Mucosa of gallbladder (tissue), 1 donor: ENCODE measurements at regions not wholly inside any gene's neighbourhood (a gene's known extent, or its start where the extent isn't known, plus 50 kb on each side); places are given as distances from the start of the nearest gene placed in this dataset.

Experiments used
- DNase-seq: peaks from one replicate; pipeline ENCODE4 v3.0.0-alpha.2; 2020; ENCODE audit warnings: low spot score
- donor health status: DM: no; HTN: no; CAD: no.

DNA sequence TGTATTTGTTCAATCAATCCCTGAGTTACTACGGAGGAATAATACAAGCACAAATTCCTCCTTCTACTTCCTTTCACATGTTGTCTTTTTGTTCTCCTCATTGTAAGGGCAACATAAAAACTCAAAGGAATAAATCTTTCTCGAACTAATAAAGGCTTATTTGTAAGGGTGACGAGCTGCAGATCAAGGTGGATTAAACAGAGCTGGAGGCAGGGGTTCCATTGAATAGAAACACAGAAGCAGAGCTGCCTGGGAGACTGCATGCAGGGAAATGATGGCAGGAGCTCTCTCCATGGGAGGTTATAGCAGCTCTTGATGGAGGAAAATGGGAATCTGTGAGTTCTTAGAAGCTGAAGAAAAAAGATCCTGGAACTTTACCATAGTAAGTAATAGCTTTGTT is 160.2 kb downstream of the CYYR1 start:
- no peak for DNase-seq

DNA sequence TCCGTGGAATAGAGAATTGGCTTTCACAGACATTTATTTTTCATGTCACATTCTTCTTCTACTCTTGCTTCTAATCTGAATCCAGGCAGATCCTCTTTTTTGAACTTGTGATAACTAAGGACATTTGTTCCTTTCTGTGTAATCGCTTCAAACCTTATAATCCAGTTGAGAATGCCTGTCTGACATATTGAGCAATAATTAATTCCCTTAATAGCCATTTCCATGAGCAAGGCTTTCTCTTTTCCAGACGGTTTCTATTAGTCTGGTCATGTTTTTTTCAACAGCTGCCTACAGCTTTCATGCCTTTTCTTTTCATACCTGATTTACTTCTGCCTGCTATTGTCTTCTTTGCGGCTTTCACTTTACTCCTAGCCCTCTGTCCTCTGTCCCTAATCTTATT is 163.4 kb downstream of the CYYR1 start:
- DNase-seq = no peak

DNA sequence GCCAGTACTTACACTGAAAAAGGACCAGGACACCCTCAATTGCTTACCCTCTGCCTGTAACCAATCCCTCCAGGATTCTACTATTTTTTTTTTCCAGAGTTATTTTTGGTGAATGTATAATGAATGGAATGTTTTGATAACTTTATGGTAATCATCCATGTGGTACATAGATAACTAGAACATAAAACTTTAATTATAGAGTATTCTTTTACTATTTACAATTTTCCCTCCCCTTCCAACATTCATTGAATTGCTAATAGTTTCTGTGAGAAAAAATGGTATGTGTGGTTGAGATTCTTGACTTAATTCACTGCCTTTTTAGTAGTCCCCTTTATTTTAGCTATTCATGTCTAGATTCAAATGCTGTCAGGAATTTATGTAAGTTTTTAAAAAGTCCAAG is 164.6 kb downstream of the CYYR1 start:
- DNase-seq = no peak

DNA sequence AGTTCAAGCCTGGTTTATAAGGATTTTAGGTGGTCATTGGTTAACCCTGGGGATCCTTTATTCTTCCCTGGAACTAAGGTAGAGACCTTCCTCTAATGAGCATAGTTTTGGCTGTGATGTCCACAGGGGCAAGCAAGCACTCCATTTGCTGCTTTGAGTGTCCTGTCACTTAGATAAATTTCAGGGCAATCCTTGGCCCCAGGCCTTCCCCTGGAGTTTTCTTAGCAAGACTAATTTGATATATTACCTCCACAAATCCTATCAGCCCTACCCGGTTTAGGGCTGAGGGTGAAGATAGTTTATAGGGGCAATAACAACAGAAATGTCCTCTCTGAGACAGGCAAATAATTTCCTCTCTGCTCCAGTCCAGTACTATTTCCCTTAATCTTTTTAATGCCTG is 166.6 kb downstream of the CYYR1 start:
- DNase-seq = no peak

DNA sequence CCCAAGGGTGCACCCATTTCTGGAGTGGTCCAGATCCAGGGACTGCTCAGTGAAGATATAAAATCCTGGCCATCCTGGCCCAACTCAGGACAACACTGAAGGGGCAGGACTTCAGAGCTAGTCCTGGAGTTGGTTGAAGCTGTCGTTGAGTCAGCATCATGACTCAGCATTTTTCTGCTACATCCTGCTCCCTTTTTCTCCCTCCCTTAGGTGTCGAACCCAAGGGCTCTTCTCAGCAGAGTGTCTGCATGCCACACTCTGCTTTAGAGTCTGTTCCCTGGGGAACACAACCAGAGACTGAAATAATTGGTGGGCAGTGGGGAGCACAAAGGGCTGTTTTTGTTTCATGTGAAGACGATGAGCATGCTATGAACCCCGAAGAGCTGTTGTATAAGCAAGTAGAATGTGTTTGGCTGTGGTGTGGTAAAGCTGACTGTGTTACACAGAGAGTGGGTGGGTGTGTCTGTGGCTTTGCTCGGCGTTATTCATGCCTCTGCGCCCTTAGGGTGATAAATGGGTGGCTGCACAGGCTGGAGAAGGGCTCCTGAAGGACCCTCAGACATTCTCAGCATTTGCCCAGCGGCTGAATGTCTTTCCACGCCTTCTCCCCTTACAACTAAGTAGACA is 167.2 kb downstream of the CYYR1 start:
- no peak for DNase-seq

DNA sequence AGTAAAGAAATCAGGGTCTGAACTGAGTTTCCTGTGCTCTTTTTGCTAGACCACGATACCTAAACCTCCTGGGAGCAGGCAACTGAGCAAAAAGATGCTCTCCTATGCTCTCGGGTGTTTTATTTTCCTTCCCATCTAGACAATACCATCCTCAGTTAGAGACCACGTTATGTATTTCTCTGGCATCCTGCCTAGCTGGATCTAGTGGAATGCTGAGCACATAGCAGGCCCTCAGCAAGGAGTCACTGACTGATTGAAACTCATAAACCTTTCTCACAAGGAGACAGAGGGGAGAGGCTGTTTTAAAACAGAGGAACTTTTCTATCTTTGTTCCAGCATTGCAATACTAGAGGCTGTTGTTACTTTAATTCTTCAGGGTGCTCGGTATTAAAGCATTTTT is 168.0 kb downstream of the CYYR1 start:
- no peak for DNase-seq

DNA sequence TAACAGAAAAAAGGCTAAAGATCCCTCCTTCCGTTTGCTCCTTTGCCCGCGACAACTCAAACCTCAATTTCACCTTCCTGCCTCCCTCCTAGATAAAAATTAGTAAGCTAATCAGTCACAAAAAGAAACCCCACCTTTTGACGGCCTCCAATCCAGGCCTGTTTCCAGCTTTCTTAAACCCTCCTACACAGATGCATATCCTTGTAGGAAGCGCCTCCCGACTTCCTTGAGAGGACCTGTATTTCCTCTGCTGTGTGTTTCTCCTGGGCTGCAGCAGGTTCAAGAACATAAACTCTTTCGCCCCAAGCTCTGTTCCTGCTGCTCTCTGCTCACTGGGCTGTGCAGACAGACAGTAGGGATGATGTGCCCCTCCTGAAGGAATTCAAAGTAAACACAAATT is 168.8 kb downstream of the CYYR1 start:
- no peak for DNase-seq

DNA sequence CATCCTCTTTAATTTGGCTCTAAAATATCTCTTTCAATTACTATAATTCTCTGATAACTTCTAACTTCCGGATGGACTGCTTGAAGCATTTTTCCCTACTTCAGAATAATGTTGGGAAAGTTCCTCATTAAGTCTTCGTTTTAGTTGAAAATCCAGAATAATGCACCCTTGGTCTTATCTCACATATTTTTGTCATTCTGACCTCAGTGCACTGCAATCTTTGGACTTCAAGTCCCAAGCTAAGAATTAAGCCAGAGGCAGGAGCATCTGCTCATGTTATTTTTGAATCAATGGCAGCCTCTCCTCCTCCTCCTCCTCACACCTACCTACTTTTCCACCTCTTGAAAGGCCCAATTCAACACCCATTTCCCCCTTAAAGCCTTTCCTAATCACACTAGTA is 169.8 kb downstream of the CYYR1 start:
- no peak for DNase-seq

DNA sequence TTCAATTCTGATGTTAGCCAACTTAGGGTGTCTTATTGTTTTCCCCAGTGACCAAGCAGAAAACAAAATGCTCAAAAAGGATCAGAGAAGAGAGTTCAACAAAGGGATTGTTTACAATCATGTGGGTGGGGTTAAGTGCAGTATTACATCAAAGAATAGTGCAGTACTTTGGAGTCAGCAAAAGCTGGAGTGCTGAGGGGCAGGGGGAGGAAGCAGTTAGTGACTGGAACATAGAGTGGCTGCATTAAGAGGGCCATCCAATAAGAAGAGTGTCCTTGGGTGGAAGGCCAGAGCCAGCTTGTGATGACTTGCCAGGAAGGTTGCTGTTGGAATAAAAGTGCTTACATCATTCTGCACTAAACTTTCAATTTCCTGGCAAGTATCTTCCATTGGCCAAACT is 175.5 kb downstream of the CYYR1 start:
- no peak for DNase-seq

DNA sequence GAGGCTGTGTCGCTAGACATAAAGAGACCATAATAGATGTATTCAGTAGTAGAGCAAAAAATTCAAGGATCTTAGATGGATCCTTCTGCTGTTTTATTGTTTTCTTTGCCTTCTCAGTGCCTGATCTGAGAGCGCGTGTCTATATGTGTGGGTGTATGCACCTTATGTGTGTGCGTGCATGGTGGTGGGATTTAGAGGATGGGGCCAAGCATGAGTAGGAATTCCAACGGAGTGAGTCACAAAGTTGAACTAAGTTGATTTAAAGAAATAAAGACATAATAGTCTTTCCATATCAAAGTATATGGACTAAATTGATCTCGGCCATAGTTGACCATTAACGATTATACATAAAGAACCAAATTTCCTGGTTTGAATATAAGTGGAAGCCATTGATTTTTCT is 178.7 kb downstream of the CYYR1 start:
- DNase-seq = no peak

DNA sequence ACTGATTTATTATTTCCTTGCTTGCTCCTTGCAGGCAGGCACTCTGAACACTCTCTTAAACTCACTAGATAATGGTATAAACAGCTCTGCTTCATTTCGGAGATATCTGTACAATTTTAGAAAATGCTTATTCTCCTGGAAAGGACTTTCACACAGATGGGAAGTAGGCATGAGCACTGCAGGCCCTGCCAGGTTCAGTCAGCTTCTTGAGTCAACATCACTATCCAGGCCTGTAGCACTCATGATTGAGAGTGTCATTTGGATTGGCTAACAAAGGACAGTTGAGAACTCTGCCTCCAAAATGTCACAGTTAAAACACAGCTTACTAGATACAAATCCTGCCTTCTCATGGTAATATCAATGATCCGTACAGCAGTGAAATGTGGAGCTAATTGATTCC is 181.9 kb downstream of the CYYR1 start:
- DNase-seq = no peak

DNA sequence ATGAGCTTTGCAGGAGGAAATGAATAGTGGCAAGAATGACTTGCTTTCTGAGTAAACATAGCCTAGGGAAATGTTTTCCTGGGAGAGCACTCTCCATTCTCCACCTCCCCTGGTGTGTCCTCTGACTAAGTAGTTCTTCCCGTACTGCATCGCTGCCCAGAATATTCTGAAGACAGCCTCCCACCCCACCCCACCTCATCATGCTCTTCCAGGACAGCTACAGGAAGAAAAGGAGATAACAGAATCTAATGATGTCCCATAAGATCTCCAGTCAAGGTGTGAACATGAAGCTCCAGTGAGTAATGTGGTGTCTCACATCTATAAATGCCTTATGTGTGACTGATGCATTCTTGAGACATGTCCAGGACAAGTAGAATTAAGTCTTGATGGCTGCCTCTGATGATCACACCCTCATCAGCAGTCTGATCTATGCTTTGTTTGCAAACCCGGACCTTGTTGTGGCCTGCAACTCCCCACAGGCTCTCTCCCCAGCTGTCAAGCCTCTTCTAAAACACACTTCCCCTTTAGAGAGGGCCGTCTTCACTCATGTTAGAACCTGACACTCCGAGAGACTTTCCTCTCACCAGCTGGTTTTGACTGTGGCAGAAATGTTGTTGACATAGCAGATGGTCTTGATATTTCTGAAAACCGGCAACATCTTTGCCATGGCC is 183.0 kb downstream of the CYYR1 start:
- DNase-seq = no peak

DNA sequence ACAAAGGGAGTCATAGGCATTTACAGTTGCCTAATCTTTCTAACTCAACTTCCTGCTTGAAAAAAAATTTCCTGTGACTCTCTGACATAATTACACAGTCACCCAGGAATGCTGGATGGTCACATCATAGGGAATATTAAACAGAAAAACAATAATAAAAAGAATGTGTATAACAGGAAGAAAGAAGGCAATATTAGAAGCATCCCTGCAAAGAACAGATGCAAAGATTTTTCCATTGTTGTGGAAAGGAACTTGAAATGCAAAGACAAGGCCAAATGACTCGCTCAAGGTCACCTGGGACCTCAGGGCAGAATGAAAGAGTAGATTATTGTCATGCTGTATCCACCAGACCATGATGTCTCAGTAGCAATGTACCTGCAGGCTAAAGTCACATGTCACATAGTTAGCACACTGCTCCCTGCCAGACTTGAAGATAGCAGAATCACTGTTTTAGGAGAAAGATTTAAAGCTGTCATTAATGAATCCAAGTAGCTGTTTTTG is 184.3 kb downstream of the CYYR1 start:
- DNase-seq = no peak

DNA sequence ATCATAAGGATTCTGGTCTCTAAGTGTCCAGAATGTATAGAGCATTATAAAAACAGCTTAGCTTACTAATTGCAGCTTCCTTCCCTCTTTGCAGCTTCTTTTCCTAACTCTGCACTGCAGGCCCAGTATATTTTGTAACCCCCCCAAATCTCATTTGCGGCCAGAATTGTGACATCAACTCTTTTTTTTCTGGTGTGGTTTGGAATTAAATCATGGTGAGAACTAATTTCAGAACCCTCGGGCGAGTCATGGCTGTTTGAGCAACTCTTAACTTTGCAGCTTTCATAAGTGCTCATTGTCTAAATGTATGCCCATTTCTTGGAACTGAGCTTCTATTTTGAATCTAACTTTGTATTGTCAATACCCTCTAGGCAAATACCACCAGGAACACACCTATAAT is 187.4 kb downstream of the CYYR1 start:
- no peak for DNase-seq

DNA sequence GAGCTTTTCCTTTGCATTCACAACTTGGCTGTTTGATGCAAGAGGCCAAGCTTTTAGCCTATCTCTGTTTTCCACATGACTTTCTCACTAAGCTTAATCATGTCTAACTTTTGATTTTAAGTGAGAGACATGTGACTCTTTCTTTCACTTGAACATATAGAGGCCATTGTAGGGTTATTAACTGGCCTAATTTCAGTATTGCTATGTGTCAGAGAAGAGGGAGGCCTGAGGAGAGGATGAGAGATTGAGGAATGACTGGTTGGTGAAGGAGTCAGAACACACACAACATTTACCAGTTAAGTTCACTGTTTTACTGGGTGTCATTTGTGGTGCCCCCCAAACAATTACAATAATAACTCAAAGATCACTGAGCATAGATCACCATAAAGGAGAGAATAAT is 193.5 kb downstream of the CYYR1 start:
- DNase-seq = no peak

DNA sequence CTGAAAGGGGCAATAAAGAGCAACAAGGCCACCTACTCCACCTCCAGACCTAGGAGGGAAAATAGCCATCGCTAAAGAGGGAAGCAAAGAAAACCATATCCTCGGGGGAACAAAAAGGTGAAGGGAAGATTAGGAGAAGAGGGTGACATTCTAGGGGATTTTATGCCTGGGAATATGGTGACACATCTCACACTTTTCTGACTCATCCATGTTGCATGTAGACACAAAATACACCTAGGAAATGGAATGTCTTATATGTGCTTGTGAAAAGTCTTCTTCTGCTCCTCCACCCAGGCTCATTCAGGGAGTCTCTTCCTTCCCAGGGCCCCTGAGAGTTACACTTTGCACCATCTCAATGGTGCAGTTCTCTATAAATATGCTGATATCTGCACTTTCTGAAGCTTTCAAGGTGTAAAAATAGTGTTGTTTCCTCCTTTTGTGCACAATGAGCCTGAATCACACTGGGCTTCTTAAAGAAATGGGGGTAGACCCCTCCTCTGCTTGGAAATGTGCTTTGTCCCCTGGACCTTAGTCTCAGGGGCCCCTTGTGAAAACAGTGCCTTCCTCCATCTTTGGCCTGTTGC is 195.9 kb downstream of the CYYR1 start:
- DNase-seq = no peak

DNA sequence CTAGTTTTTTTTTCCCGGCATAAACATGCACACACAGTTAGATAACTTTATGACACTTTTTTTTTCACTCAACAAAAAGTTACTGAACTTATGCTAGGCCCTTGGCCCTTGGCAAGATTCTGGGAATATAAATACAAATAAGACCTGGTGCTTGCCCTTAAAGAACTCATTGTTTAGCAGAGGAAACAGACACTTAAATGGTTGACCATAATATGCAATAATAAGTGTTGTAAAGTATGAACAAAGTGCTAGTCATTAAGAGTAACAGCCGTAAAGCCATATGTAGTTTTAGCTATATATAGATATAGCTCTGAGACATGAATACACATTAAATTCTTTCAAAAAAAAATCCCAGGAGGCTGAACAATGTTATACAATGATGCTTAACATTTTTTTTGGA is 198.3 kb downstream of the CYYR1 start:
- DNase-seq = no peak

DNA sequence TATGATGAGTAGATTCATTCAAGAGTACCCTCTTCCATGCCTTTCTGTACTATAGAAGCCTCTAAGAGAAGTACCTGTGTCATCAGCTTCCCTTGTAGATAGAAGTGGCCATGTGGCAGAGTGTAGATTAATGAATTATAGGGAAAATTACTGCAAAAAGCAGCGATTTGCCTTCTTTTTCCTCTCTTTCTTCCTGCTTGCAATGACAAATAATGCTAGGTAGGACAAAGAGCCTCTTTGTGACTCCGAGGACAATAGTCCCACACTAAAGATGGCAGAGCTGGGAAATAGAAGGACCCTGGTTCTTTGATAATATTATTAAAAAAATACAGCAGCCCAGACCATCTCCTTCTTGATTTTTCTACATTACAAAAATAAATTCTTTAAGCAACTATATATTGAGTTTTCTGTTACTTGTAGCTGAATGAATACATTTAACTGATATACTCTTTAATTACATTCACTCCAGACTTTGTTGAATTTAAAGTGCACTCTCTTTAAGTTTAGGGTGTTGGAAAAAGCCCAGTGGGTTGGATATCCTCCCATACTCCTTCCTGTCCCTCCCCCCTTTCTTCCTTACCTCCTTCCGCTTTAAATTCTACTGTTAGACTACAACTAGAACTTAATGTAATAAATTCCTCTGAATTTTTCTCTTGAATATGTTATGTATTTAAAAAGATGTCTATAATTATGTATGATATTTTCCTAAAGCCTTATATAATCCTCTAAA is 198.2 kb upstream of the APP start:
- DNase-seq = no peak

DNA sequence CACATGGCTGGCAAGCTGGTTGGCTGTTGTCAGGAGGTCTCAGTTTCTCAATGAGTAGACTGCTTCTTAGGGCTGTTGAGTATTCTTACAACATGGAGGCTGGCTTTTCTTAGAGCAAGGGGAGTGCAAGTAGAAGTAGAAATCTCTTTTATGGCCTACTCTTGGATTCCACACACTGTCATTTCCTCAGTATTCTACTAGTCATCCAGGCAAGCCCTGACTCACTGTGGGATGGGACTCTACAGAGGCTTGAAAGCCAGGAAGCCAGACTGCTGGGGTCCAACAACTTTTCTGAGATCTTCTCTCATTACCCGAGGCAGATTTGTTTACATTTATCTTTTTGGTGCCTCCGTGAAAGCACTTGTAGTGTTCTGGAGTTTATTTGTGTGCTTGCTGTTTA is 196.2 kb upstream of the APP start:
- no peak for DNase-seq

DNA sequence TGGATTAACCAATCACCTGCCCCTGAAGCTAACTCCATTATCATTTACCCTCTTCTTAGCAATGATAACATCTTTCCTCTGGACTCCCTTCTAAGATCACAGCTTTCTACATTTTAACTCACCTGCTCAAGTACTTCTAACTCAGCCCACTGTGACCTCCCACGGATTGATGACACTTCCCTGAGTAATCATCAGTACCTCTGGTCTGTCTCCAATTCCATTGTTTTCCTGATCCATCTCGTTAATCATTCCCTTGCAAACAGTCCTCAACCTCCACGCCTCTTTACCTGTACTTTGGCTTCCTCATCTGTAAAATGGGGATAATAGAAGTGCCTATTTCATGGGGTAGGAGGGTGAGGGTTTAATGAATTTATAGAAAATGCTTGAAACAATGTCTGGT is 195.3 kb upstream of the APP start:
- DNase-seq = no peak

DNA sequence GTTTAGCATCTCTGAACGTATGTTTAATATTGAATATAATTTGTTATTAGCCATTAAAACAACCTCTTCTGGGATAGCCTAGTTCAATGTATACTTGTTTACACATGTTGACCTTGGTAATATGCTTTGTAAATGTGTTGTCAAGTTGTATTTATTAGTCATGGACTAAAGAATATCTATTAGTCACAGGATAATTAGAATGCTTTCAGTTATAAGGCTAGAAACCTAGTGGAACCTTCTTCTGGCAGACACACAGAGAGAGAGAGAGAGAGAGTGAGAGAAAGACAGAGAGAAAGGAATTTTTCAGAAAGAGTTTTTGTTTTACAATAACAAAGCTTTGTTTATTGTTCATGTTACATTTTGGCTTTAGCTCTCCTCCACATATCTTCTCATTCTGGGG is 181.1 kb upstream of the APP start:
- DNase-seq = no peak

DNA sequence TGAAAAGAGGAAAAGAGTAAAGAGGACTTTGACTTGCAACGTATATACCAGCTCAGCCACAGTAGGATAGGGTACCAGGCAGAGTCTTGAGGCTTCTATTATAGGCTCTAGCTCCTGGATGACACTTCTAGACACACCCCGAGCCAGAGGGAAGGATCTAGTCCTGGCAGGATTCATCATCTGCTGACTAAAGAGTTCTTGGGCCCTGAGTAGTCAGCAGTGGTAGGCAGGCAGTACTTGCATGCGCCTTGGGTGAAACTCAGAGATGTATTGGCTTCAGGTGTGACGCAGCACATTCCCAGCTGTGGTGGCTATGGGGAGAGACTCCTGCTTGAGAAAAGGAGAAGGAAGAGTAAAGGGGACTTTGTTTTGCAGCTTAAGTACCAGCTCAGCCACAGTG is 162.3 kb upstream of the APP start:
- no peak for DNase-seq
